ENCODE measurements at regions not wholly inside any gene's neighbourhood (a gene's known extent, or its start where the extent isn't known, plus 50 kb on each side); places are given as distances from the start of the nearest gene placed in this dataset.

GRCh38 chr11:94671553-94672366 lies 96.4 kb upstream of the AMOTL1 start:
- no peak for DNase-seq
- peaks cover 26% of the 10 kb centered on the region for H3K4me1 ChIP-seq (ENCODE audit: control insufficient read depth, insufficient read depth, low read length)
- no peak overlapping the region for H3K4me3 ChIP-seq (ENCODE audit: low read length)
- no peaks in the 10 kb centered on the region for H3K27me3 ChIP-seq (ENCODE audit: control insufficient read depth, insufficient read depth, low read length)
- H3K9me3 ChIP-seq (ENCODE audit: control insufficient read depth, low read depth, low read length) = peaks cover 13% of the 10 kb centered on the region
- WGBS (ENCODE audit: insufficient coverage, low lambda C conversion rate) = no CpG with 5 or more reads among the region's 8 CpGs
- no peak overlapping the region for H3K27ac ChIP-seq (ENCODE audit: low read length)
- H3K36me3 ChIP-seq (ENCODE audit: control insufficient read depth, insufficient read depth, low read length) = no peaks in the 10 kb centered on the region

GRCh38 chr11:94672636-94673035 lies 95.5 kb upstream of the AMOTL1 start:
- Histone ChIP-seq H3K4me1 (ENCODE audit: control insufficient read depth, insufficient read depth, low read length) (peaks cover 35% of the 10 kb centered on the region), H3K4me3 (ENCODE audit: low read length) (no peak overlapping the region), H3K27ac (ENCODE audit: low read length) (no peak overlapping the region), H3K27me3 (ENCODE audit: control insufficient read depth, insufficient read depth, low read length) (no peaks in the 10 kb centered on the region), H3K9me3 (ENCODE audit: control insufficient read depth, low read depth, low read length) (peaks cover 13% of the 10 kb centered on the region), H3K36me3 (ENCODE audit: control insufficient read depth, insufficient read depth, low read length) (no peaks in the 10 kb centered on the region)
- DNase-seq = no peak
- WGBS (ENCODE audit: insufficient coverage, low lambda C conversion rate) = no CpG with 5 or more reads among the region's 8 CpGs

DNA sequence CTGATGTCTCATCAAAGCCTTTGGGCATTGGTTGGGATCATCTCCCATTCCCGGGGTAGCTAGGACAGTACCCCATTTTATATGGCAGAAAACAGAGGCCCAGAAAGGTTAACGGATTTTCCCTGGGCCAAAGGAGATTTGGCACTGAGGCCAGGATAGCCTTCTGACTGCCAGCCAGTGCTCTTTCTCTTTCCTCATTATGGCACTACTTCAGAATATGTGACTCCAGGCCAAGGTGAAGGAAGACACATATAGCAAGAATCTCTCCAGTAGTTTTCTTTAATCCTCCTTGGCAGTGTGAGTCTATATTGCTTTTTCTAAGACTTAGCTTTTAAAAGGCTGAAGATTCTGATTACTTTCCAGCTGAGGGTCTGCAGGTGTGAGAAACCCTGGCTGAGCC lies 94.8 kb upstream of the AMOTL1 start:
- Histone ChIP-seq H3K27me3 (ENCODE audit: control insufficient read depth, insufficient read depth, low read length) (no peaks in the 10 kb centered on the region), H3K27ac (ENCODE audit: low read length) (no peak overlapping the region), H3K4me1 (ENCODE audit: control insufficient read depth, insufficient read depth, low read length) (peaks cover 41% of the 10 kb centered on the region), H3K36me3 (ENCODE audit: control insufficient read depth, insufficient read depth, low read length) (no peaks in the 10 kb centered on the region), H3K4me3 (ENCODE audit: low read length) (no peak overlapping the region), H3K9me3 (ENCODE audit: control insufficient read depth, low read depth, low read length) (peaks cover 13% of the 10 kb centered on the region)
- no peak for DNase-seq
- WGBS (ENCODE audit: insufficient coverage, low lambda C conversion rate) = no CpG with 5 or more reads among the region's 2 CpGs

- H3K27ac ChIP-seq (ENCODE audit: low read length) = no peak overlapping the region
- no peaks in the 10 kb centered on the region for H3K27me3 ChIP-seq (ENCODE audit: control insufficient read depth, insufficient read depth, low read length)
- H3K9me3 ChIP-seq (ENCODE audit: control insufficient read depth, low read depth, low read length) = peaks cover 13% of the 10 kb centered on the region
- DNase-seq = no peak
- no peaks in the 10 kb centered on the region for H3K36me3 ChIP-seq (ENCODE audit: control insufficient read depth, insufficient read depth, low read length)
- peaks cover 45% of the 10 kb centered on the region for H3K4me1 ChIP-seq (ENCODE audit: control insufficient read depth, insufficient read depth, low read length)
- no CpG with 5 or more reads among the region's 6 CpGs for WGBS (ENCODE audit: insufficient coverage, low lambda C conversion rate)
- H3K4me3 ChIP-seq (ENCODE audit: low read length) = no peak overlapping the region
Observed at GRCh38 chr11:94673951-94674491, 94.1 kb upstream of the AMOTL1 start.

GRCh38 chr11:94675239-94675638 lies 92.9 kb upstream of the AMOTL1 start:
- H3K27ac ChIP-seq (ENCODE audit: low read length) = peak overlapping the region; percentile 37
- no peaks in the 10 kb centered on the region for H3K27me3 ChIP-seq (ENCODE audit: control insufficient read depth, insufficient read depth, low read length)
- no peak for DNase-seq
- no peak overlapping the region for H3K4me3 ChIP-seq (ENCODE audit: low read length)
- no CpG with 5 or more reads among the region's 2 CpGs for WGBS (ENCODE audit: insufficient coverage, low lambda C conversion rate)
- peaks cover 13% of the 10 kb centered on the region for H3K9me3 ChIP-seq (ENCODE audit: control insufficient read depth, low read depth, low read length)
- peaks cover 45% of the 10 kb centered on the region for H3K4me1 ChIP-seq (ENCODE audit: control insufficient read depth, insufficient read depth, low read length)
- no peaks in the 10 kb centered on the region for H3K36me3 ChIP-seq (ENCODE audit: control insufficient read depth, insufficient read depth, low read length)

- no peaks in the 10 kb centered on the region for H3K36me3 ChIP-seq (ENCODE audit: control insufficient read depth, insufficient read depth, low read length)
- no peak for DNase-seq
- H3K4me3 ChIP-seq (ENCODE audit: low read length) = no peak overlapping the region
- peaks cover 45% of the 10 kb centered on the region for H3K4me1 ChIP-seq (ENCODE audit: control insufficient read depth, insufficient read depth, low read length)
- H3K27me3 ChIP-seq (ENCODE audit: control insufficient read depth, insufficient read depth, low read length) = no peaks in the 10 kb centered on the region
- no peak overlapping the region for H3K27ac ChIP-seq (ENCODE audit: low read length)
- H3K9me3 ChIP-seq (ENCODE audit: control insufficient read depth, low read depth, low read length) = peaks cover 13% of the 10 kb centered on the region
Observed at GRCh38 chr11:94675813-94676212, 92.3 kb upstream of the AMOTL1 start.

- no peaks in the 10 kb centered on the region for H3K36me3 ChIP-seq (ENCODE audit: control insufficient read depth, insufficient read depth, low read length)
- 30% methylated on average over 2 of the region's 4 CpGs for WGBS (ENCODE audit: insufficient coverage, low lambda C conversion rate)
- no peaks in the 10 kb centered on the region for H3K27me3 ChIP-seq (ENCODE audit: control insufficient read depth, insufficient read depth, low read length)
- H3K9me3 ChIP-seq (ENCODE audit: control insufficient read depth, low read depth, low read length) = peaks cover 6% of the 10 kb centered on the region
- peak overlapping the region; percentile 45 for H3K27ac ChIP-seq (ENCODE audit: low read length)
- peaks cover 45% of the 10 kb centered on the region for H3K4me1 ChIP-seq (ENCODE audit: control insufficient read depth, insufficient read depth, low read length)
- no peak overlapping the region for H3K4me3 ChIP-seq (ENCODE audit: low read length)
- peak; percentile 57 to 77 for DNase-seq
Observed at GRCh38 chr11:94676814-94677213, 91.3 kb upstream of the AMOTL1 start.

DNA sequence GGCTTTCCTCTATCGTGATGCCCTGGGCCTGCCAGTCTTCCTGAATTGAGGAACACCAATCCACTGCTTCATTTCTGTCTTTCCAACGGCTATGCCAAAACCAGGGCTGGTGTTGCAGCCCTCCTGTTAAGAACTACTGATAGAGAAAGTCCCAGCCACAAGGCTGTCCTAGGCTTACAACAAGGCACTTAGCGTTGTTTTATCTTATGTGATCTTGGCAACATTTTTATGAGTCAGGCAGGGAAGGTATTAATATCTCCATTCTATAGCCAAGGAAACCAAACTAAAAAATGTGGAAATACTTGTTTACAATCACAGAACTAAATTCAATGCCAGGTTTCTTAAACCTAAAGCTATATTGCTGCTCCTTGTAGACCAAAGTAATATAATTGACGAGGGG lies 89.9 kb upstream of the AMOTL1 start:
- 100% methylated on average over 1 of the region's 4 CpGs for WGBS (ENCODE audit: insufficient coverage, low lambda C conversion rate)

DNA sequence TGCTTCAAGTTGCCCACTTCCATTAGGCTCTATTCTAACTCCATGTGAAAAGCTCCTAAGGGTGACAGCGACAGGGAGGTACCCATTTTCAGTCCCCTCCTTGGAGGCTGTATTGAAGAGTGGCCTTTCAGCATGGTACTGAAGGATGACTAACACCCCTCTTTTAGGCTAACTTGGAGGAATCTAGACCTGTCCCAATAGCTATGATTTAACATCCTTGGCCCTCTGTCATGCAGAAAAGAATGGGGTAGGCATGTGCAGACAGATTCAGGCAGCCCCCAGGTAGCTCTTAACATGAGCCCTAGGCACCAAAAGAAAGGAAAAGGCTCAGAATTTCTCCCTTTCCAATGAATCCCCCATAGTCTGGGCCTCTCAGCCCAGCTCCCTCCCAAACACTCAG lies 89.3 kb upstream of the AMOTL1 start:
- no CpG with 5 or more reads among the region's 1 CpG for WGBS (ENCODE audit: insufficient coverage, low lambda C conversion rate)
- H3K4me3 ChIP-seq (ENCODE audit: low read length) = no peak overlapping the region
- no peaks in the 10 kb centered on the region for H3K9me3 ChIP-seq (ENCODE audit: control insufficient read depth, low read depth, low read length)
- H3K27me3 ChIP-seq (ENCODE audit: control insufficient read depth, insufficient read depth, low read length) = no peaks in the 10 kb centered on the region
- peaks cover 45% of the 10 kb centered on the region for H3K4me1 ChIP-seq (ENCODE audit: control insufficient read depth, insufficient read depth, low read length)
- no peak for DNase-seq
- H3K27ac ChIP-seq (ENCODE audit: low read length) = no peak overlapping the region
- no peaks in the 10 kb centered on the region for H3K36me3 ChIP-seq (ENCODE audit: control insufficient read depth, insufficient read depth, low read length)

More for the DNA sequence above, 89.9 kb upstream of the AMOTL1 start:
- H3K4me3 ChIP-seq (ENCODE audit: low read length) = no peak overlapping the region
- peaks cover 45% of the 10 kb centered on the region for H3K4me1 ChIP-seq (ENCODE audit: control insufficient read depth, insufficient read depth, low read length)
- no peaks in the 10 kb centered on the region for H3K9me3 ChIP-seq (ENCODE audit: control insufficient read depth, low read depth, low read length)
- no peak for DNase-seq
- H3K36me3 ChIP-seq (ENCODE audit: control insufficient read depth, insufficient read depth, low read length) = no peaks in the 10 kb centered on the region
- no peak overlapping the region for H3K27ac ChIP-seq (ENCODE audit: low read length)
- H3K27me3 ChIP-seq (ENCODE audit: control insufficient read depth, insufficient read depth, low read length) = no peaks in the 10 kb centered on the region

- 80% methylated on average over 2 of the region's 5 CpGs for WGBS (ENCODE audit: insufficient coverage, low lambda C conversion rate)
- no peak overlapping the region for H3K4me3 ChIP-seq (ENCODE audit: low read length)
- no peaks in the 10 kb centered on the region for H3K36me3 ChIP-seq (ENCODE audit: control insufficient read depth, insufficient read depth, low read length)
- H3K27ac ChIP-seq (ENCODE audit: low read length) = no peak overlapping the region
- H3K27me3 ChIP-seq (ENCODE audit: control insufficient read depth, insufficient read depth, low read length) = no peaks in the 10 kb centered on the region
- DNase-seq = no peak
- peaks cover 32% of the 10 kb centered on the region for H3K4me1 ChIP-seq (ENCODE audit: control insufficient read depth, insufficient read depth, low read length)
- no peaks in the 10 kb centered on the region for H3K9me3 ChIP-seq (ENCODE audit: control insufficient read depth, low read depth, low read length)
Observed at GRCh38 chr11:94680426-94680825, 87.7 kb upstream of the AMOTL1 start.

DNA sequence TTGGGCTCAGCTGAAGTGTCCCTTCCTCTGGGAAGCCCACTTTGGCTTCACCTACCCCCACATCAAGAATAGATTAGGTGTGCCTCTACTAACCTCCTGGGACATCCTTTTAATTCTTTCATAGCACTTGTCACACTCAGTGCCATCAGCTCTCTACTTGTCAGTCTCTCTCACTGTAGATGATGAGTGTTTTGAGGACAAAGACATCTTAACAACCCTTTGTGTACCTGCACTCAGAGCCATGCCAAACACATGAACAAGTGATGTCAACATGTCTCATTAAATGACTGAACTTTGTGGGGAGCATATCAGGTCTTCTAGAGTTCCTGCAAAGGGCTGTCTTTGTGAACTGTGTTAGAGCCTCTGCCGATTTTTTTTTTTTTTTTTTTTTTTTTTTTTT lies 87.0 kb upstream of the AMOTL1 start:
- WGBS (ENCODE audit: insufficient coverage, low lambda C conversion rate) = no CpG with 5 or more reads among the region's 1 CpG
- peaks cover 25% of the 10 kb centered on the region for H3K4me1 ChIP-seq (ENCODE audit: control insufficient read depth, insufficient read depth, low read length)
- H3K27me3 ChIP-seq (ENCODE audit: control insufficient read depth, insufficient read depth, low read length) = no peaks in the 10 kb centered on the region
- H3K4me3 ChIP-seq (ENCODE audit: low read length) = no peak overlapping the region
- no peak overlapping the region for H3K27ac ChIP-seq (ENCODE audit: low read length)
- peaks cover 5% of the 10 kb centered on the region for H3K9me3 ChIP-seq (ENCODE audit: control insufficient read depth, low read depth, low read length)
- DNase-seq = no peak
- H3K36me3 ChIP-seq (ENCODE audit: control insufficient read depth, insufficient read depth, low read length) = no peaks in the 10 kb centered on the region

All from large intestine (tissue), 3 donors.